ENCODE measurements at regions not wholly inside any gene's neighbourhood (a gene's known extent, or its start where the extent isn't known, plus 50 kb on each side); places are given as distances from the start of the nearest gene placed in this dataset.

GRCh38 chr1:103248417-103249102 is 140.2 kb upstream of the COL11A1 start:
- no peak for DNase-seq (ENCODE audit: low read depth)

- no peak for DNase-seq (ENCODE audit: low read depth)
These were observed 139.2 kb upstream of the COL11A1 start for GRCh38 chr1:103247517-103247916.

DNA sequence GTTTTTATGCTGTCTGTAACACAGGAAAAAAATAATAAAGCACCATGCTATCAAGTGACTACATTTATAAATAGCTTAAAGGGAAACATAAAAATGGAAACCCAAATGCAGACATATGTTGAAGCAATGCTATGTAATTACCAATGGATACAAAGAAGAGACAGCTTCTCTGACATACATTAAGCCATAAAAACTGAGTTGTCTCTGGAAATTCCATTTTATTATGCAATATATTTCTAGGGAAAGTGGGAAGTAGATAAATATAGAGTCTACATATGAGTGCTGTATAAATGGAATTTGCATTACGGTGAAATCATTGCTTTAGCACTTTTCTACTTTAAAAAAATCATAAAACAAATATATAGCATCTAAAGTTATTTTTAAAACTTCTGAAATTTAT is 135.2 kb upstream of the COL11A1 start:
- DNase-seq (ENCODE audit: low read depth), result no peak

DNA sequence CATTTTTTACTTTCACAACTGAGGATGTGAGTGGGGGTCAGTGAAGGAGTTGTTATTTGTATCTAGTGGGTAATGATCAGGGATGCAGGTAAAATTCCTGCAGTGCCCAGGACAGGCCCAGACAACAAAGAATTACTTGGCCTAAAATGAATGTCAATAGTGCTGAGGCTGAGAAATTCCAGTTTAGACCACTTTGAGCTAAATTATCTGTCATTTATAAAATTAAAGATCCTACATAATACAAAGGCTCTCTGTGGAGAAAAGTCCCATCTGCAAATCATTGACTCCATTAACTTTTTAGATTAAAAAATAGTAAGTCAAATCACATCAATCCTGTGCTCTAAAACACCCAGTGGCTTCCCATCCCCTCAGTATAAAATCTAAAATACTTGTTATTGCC is 130.7 kb upstream of the COL11A1 start:
- no peak for DNase-seq (ENCODE audit: low read depth)

GRCh38 chr1:103230061-103230460 is 121.7 kb upstream of the COL11A1 start:
- DNase-seq (ENCODE audit: low read depth), result no peak

- DNase-seq (ENCODE audit: low read depth), result peak; percentile 96
These were observed 112.3 kb upstream of the COL11A1 start for GRCh38 chr1:103220631-103221041.

- DNase-seq (ENCODE audit: low read depth), result no peak
These were observed 110.5 kb upstream of the COL11A1 start for GRCh38 chr1:103218821-103219220.

GRCh38 chr1:103218369-103218768 is 110.0 kb upstream of the COL11A1 start:
- DNase-seq (ENCODE audit: low read depth), result no peak

GRCh38 chr1:103211073-103211472 is 102.8 kb upstream of the COL11A1 start:
- peak; percentile 26 for DNase-seq (ENCODE audit: low read depth)

DNA sequence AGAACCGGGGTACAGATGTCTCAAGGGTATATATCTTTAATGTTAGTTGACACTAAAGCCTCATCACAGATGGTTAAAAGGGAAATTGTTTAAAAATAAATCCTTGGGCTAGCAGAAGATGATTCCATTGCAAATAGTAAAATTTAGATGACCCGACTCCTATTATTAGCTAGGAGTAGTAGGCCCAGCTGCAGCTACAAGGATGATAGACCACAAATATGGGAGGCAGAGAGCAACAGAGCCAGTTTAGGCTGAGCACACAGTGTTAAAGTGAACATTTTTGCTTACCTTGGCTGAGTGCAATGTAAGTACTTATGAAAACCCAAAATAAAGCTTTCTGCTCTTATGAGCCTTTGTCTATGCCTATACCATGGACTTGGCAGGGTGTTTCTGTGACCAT is 100.5 kb upstream of the COL11A1 start:
- DNase-seq (ENCODE audit: low read depth), result no peak

DNA sequence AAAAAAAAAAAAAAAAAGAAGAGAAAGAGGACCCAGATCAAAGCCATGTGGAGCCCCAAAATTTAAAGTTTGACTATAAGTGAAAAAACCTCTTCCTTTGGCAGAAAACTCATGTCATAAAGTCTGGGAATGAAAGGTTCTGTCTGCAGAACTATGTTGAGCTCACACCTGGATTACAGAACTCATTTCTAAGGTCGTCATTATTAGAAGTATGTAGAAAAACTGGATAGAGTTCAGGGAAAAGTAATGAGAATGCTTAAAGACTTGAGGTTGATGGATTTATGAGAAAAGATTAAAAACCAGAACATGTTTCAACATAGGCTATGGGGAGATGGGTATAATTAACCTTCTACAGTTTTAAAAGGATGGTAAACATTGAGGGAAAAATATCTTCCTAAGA is 90.7 kb upstream of the COL11A1 start:
- no peak for DNase-seq (ENCODE audit: low read depth)

DNA sequence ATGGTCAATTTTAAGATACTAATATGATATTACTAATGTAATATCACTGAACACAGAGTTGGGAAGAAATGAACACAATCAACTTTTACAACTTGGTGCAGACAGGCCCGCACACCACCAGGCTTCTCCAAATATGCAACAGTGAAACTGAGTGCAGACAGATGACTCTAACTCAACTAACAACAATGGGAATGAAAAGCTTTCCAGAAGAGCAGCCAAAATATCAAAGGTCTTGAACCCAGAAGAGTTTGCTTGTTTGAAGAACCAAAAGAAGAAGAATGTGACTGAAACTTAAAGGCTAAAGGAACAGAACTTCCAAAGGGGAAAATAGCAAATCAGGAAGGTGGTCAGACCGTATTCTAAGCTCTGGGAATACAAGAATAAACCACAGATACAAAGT is 89.8 kb upstream of the COL11A1 start:
- no peak for DNase-seq (ENCODE audit: low read depth)

DNA sequence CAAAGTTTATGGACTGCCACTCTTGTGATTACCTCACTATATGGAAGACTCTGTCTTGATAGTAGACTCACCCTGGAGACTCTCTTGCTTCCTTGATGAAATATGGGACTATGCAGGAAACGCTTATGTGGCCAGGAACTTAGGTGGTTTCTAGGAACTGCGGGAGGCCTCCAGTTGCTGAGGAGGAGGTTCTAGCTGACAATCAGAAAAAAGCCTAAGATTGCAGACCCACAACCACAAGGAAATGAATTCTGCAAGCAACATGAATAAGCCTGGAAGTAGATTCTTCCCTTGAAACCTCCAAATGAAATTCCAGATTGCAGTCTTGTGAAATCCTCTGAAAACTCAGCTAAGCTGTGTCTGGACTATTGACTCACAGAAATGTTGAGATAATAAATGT is 88.9 kb upstream of the COL11A1 start:
- DNase-seq (ENCODE audit: low read depth), result peak; percentile 32

DNA sequence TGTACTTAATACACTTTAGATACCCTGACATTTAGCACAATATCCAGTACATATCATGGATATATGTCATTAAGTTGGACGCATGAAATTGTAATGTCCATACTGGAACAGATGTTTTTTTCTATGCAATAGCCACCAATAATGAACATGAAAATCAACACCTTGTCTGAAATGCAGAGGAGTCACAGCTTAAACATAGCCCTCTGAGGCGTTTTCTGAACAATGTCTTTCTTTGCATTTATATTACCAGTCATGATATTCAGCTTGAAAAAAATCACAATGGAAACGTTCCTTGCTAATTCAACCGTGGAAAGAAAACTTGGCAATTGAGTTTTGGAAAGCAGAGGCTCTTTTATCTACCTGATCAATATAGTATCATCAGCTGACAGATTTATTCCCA is 86.7 kb upstream of the COL11A1 start:
- DNase-seq (ENCODE audit: low read depth), result no peak

GRCh38 chr1:103194060-103194459 is 85.7 kb upstream of the COL11A1 start:
- DNase-seq (ENCODE audit: low read depth), result no peak

GRCh38 chr1:103191327-103191726 is 83.0 kb upstream of the COL11A1 start:
- no peak for DNase-seq (ENCODE audit: low read depth)

DNA sequence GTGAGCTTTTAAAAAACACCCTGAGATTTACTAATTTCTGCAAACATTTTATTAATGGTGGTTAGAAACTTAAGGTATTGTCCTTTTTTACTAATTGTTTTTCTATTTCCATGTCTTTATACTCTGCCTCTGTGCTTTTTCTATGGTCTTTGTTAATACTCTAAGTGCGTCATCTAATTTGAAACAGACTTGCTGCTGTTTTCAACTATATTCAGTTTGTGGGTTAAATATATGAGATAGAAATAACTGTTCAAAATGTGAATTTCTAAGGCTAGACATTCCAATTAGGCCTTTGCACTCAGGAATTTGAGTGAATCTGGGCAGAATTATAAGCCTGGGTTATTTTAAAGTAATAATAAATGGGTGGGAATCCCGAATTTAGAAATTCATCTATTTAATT is 82.4 kb upstream of the COL11A1 start:
- DNase-seq (ENCODE audit: low read depth), result no peak

GRCh38 chr1:103187673-103188072 is 79.4 kb upstream of the COL11A1 start:
- DNase-seq (ENCODE audit: low read depth), result no peak

GRCh38 chr1:103180660-103181059 is 72.3 kb upstream of the COL11A1 start:
- peak; percentile 74 for DNase-seq (ENCODE audit: low read depth)

DNA sequence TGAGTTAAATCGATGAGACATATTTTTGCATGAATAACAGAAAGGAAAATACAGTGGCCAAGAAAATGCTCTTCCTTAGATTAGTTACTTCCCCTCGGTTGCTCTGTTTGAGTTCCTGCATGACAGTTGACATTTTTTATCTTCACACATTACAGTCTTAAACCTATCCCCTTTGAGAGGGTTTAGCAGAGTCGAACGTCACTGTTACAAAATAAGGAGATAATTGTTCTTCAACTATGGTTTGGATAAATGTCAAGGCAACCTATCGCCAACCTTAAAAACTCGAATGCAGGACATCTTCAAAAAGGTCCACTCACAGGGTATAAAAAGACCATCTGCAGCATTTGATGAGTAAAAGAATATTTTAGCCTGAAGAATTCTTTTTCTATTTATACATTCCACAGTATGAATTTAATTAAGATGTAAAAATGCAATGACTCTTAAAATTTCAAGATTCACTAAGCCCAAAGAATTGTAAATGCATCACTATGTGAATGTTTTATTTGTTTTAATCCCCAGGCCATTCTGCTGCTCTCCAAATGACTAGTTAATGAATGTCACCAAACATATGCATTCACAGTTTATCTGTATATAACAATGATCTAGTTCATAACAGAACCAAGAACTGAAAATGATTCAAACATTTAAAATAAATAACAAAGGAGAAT is 68.9 kb upstream of the COL11A1 start:
- DNase-seq (ENCODE audit: low read depth), result no peak

DNA sequence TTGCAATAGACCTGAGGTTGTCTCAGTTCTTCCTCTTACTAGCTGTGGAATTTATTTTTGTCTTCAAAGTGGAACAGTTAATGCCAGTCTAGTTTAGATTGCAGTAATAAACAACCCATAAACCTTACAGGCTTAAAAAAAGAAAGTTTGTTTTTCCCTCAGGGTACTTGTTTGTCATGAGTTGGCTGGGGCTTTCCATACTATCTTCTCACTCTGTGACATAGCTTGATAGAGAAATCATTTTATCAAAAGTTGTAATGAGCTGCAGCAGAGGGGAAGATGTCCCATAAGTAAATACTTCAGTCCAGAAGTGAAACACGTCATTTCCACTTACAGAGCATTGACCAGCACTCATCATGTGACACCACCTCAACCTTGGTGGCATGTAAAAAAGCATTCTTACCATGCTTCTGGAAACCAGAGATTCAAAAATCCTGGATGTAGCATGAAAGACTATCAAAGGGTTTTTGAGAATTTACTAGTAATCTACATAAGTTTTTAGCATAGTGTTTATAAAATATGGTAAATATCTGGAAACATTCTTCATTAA is 62.8 kb upstream of the COL11A1 start:
- DNase-seq (ENCODE audit: low read depth), result no peak

DNA sequence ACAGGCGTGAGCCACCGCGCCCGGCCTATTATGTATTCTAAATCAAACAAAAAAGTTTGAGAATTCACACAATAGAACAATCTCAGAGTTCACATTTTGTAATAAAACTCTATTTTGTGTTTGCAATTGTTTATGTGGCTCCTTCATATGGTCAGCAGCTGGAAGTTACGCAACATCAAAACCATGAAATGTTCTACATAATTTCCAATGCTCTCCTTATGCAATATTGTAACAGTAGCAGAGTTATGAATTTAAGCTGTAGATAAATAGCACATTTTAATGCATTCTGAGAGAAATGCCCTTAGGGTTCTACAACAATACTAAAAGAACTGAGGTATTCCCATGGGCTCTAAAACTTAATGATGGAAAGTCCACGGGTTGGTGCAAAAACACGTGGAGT is 62.3 kb upstream of the COL11A1 start:
- no peak for DNase-seq (ENCODE audit: low read depth)

- no peak for DNase-seq (ENCODE audit: low read depth)
These were observed 54.0 kb upstream of the COL11A1 start for GRCh38 chr1:103162360-103162759.

- DNase-seq (ENCODE audit: low read depth), result peak; percentile 8
These were observed 52.0 kb upstream of the COL11A1 start for GRCh38 chr1:103160281-103160680.
